Naive thymus-derived CD4-positive, alpha-beta T cell (primary cell): ENCODE measurements at regions not wholly inside any gene's neighbourhood (a gene's known extent, or its start where the extent isn't known, plus 50 kb on each side); places are given as distances from the start of the nearest gene placed in this dataset.

ENCODE experiments used
- ATAC-seq: fragments of 150-1000 bp; cut with Tn5 transposase; 2 replicates; pipeline ENCODE4 v1.10.0; 2021; ENCODE audit warnings: mild to moderate bottlenecking, moderate library complexity
- CTCF ChIA-PET: fragments of 350-600 bp; sonication (Branson Sonifier 250); formaldehyde crosslinking; loops from one replicate; lab custom pipeline; 2021; ENCODE audit warnings: antibody characterized with exemption; lab: Charles Lee
- POLR2A ChIA-PET: fragments of 350-600 bp; sonication (Branson Sonifier 250); formaldehyde crosslinking; loops from one replicate; lab custom pipeline; 2021; ENCODE audit warnings: antibody characterized with exemption, inconsistent platforms; lab: Charles Lee
- DNase-seq, 9 donors: peaks; one replicate each; pipeline versions ENCODE4 v3.0.0 to v3.0.0-alpha.2; 2020 to 2022; ENCODE audit warnings: mixed read lengths in 1 of 9
- H3K27ac ChIP-seq: one replicate; pipeline ENCODE4 v1.7.0; 2013; ENCODE audit warnings: mild to moderate bottlenecking, low read depth, low read length, moderate library complexity
- H3K27me3 ChIP-seq, 2 donors: one replicate each; pipeline ENCODE4 v1.7.0; 2013; ENCODE audit warnings: low read length in 2 of 2, mild to moderate bottlenecking in 2 of 2, moderate library complexity in 2 of 2; ENCODE audit not compliant: control insufficient read depth in 2 of 2, insufficient read depth in 2 of 2
- H3K36me3 ChIP-seq, 3 experiments: 1 replicate in 2 of 3; 2 replicates in 1 of 3; pipeline ENCODE4 v1.7.0; 2013; ENCODE audit warnings: low read length in 3 of 3, mild to moderate bottlenecking in 3 of 3, moderate library complexity in 1 of 3; ENCODE audit not compliant: insufficient read depth in 3 of 3, control insufficient read depth in 2 of 3
- H3K4me1 ChIP-seq, 2 donors: one replicate each; pipeline ENCODE4 v1.7.0; 2013; ENCODE audit warnings: low read length in 2 of 2, mild to moderate bottlenecking in 2 of 2, moderate library complexity in 1 of 2; ENCODE audit not compliant: control insufficient read depth in 2 of 2, insufficient read depth in 2 of 2
- H3K4me3 ChIP-seq: 2 replicates; pipeline ENCODE4 v1.7.0; 2013; ENCODE audit warnings: mild to moderate bottlenecking, low read length
- H3K9me3 ChIP-seq, 3 experiments: 1 replicate in 2 of 3; 2 replicates in 1 of 3; pipeline ENCODE4 v1.7.0; 2013; ENCODE audit warnings: low read length in 3 of 3; ENCODE audit not compliant: control insufficient read depth in 2 of 3
- H3K27ac Mint-ChIP-seq, 9 donors: one replicate each; pipeline ENCODE4 v1.8.0; 2020 to 2022; ENCODE audit warnings: mixed read lengths in 9 of 9, mild to moderate bottlenecking in 8 of 9, moderate library complexity in 5 of 9, inconsistent platforms in 2 of 9
- H3K27me3 Mint-ChIP-seq, 5 donors: one replicate each; pipeline ENCODE4 v1.8.0; 2021 to 2022; ENCODE audit warnings: mixed read lengths in 5 of 5, mild to moderate bottlenecking in 1 of 5
- H3K36me3 Mint-ChIP-seq, 5 donors: one replicate each; pipeline ENCODE4 v1.8.0; 2020 to 2022; ENCODE audit warnings: mixed read lengths in 5 of 5, mild to moderate bottlenecking in 3 of 5, inconsistent platforms in 1 of 5
- H3K4me1 Mint-ChIP-seq, 7 donors: one replicate each; pipeline ENCODE4 v1.8.0; 2020 to 2022; ENCODE audit warnings: mixed read lengths in 7 of 7, mild to moderate bottlenecking in 3 of 7, inconsistent platforms in 1 of 7
- H3K4me3 Mint-ChIP-seq, 10 donors: one replicate each; pipeline ENCODE4 v1.8.0; 2020 to 2022; ENCODE audit warnings: mild to moderate bottlenecking in 10 of 10, mixed read lengths in 10 of 10, moderate library complexity in 6 of 10, inconsistent platforms in 2 of 10
- H3K9me3 Mint-ChIP-seq, 11 donors: one replicate each; pipeline ENCODE4 v1.8.0; 2020 to 2022; ENCODE audit warnings: mixed read lengths in 11 of 11, mild to moderate bottlenecking in 4 of 11, inconsistent platforms in 1 of 11, moderate library complexity in 1 of 11
- intact Hi-C, 2 donors: fragments of 100-400 bp; cut with micrococcal nuclease; formaldehyde crosslinking; loops; one replicate each; pipeline ENCODE4 v1.15.1; 2023

DNA sequence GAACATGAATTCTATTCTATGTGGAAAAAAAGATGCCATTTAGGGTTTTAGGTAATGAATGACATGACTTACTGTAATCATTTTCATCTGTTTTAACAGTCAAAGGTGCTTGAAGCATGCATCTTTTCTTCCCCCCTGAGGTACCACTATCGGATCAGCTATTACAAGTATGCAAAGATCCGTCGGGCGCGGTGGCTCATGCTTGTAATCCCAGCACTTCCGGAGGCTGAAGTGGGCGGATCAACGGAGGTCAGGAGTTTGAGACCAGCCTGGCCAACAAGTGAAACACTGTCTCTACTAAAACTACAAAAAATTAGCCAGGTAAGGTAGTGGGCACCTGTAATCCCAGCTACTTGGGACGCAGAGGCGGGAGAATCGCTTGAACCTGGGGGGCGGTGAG is 241.3 kb downstream of the ARAP2 start:
- no peak overlapping the region for H3K27ac ChIP-seq
- no peak overlapping the region for H3K4me3 Mint-ChIP-seq
- no peak overlapping the region for H3K27ac Mint-ChIP-seq
- intact Hi-C loops: no loop called here
- no peaks in the 10 kb centered on the region for H3K4me1 Mint-ChIP-seq
- no peaks in the 10 kb centered on the region for H3K36me3 ChIP-seq
- peaks cover 0 to 7% (median 1%) of the 10 kb centered on the region in 11 donors for H3K9me3 Mint-ChIP-seq
- H3K36me3 Mint-ChIP-seq: peaks cover 0 to 17% (median 12%) of the 10 kb centered on the region in 5 donors
- H3K27me3 Mint-ChIP-seq: peaks cover 0 to 3% (median 0%) of the 10 kb centered on the region in 5 donors
- DNase-seq (no peak), ATAC-seq (no peak)
- no peaks in the 10 kb centered on the region for H3K9me3 ChIP-seq
- ChIA-PET POLR2A (no interaction called here), CTCF (no interaction called here)
- no peak overlapping the region for H3K4me3 ChIP-seq
- no peaks in the 10 kb centered on the region for H3K4me1 ChIP-seq
- H3K27me3 ChIP-seq: no peaks in the 10 kb centered on the region

DNA sequence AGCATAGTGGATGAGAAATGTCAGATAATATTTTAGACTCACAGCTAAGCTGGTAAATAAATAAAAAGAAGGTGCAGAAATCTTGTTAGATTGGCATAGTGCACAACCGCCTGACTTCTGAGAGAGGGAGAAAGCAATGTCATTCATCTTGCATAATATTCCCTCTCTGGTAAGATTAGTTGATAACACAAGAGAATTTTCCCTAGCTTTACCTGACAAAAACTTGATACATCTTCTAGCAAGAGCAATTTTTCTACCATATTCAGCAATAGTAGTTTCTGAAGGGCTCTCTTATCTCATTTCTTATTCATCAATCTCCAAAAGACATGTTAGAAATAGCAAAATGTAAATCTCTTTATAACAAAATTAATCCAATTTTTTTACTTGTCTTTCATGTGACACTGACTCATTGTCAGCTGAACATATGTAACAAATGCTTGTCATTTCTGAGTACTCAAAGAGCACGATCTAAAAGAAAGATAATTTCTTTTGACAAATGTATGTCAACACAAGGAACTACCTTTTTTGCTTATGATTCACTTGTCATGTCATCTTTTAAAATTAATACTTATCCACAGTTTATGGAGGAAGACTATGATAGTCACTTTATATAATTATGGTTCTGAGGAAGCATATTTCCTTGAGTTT is 240.0 kb downstream of the ARAP2 start:
- H3K27ac ChIP-seq: no peak overlapping the region
- ATAC-seq (no peak), DNase-seq (no peak)
- no peaks in the 10 kb centered on the region for H3K36me3 ChIP-seq
- H3K4me1 Mint-ChIP-seq: no peaks in the 10 kb centered on the region
- H3K9me3 ChIP-seq: no peaks in the 10 kb centered on the region
- H3K27me3 ChIP-seq: no peaks in the 10 kb centered on the region
- ChIA-PET CTCF (no interaction called here), POLR2A (no interaction called here)
- H3K36me3 Mint-ChIP-seq: peaks cover 0 to 17% (median 12%) of the 10 kb centered on the region in 5 donors
- peaks cover 0 to 10% (median 2%) of the 10 kb centered on the region in 11 donors for H3K9me3 Mint-ChIP-seq
- H3K4me1 ChIP-seq: no peaks in the 10 kb centered on the region
- intact Hi-C loops: no loop called here
- H3K27ac Mint-ChIP-seq: no peak overlapping the region
- H3K27me3 Mint-ChIP-seq: peaks cover 0 to 3% (median 0%) of the 10 kb centered on the region in 5 donors
- no peak overlapping the region for H3K4me3 ChIP-seq
- no peak overlapping the region for H3K4me3 Mint-ChIP-seq

DNA sequence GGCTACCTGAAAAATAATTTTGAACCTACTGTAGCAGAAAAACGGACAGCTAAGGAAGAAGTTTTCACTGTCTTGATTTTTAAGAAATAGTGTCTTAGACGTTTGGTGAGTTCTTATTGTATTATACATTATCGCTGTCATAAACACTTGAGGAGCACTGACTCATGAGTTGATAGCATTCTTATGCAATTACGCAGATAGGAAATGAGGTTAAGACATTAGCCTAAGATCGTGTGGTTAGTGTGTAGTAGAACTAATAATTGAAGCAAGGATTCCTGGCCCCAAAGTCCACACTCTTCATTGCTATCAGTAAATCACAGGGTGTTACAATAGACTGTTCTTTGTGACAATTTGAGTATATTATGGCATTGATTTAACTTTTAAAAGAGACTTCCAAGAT is 238.1 kb downstream of the ARAP2 start:
- no peak overlapping the region for H3K4me3 ChIP-seq
- no peaks in the 10 kb centered on the region for H3K4me1 Mint-ChIP-seq
- no peak overlapping the region for H3K4me3 Mint-ChIP-seq
- ATAC-seq (no peak), DNase-seq (no peak)
- H3K27me3 Mint-ChIP-seq: peaks cover 0 to 3% (median 0%) of the 10 kb centered on the region in 5 donors
- peaks cover 0 to 13% (median 8%) of the 10 kb centered on the region in 5 donors for H3K36me3 Mint-ChIP-seq
- H3K9me3 ChIP-seq: no peaks in the 10 kb centered on the region
- ChIA-PET POLR2A (no interaction called here), CTCF (no interaction called here)
- H3K4me1 ChIP-seq: no peaks in the 10 kb centered on the region
- no peak overlapping the region for H3K27ac ChIP-seq
- no peaks in the 10 kb centered on the region for H3K27me3 ChIP-seq
- no peak overlapping the region for H3K27ac Mint-ChIP-seq
- peaks cover 0 to 7% (median 1%) of the 10 kb centered on the region in 11 donors for H3K9me3 Mint-ChIP-seq
- intact Hi-C loops: no loop called here
- no peaks in the 10 kb centered on the region for H3K36me3 ChIP-seq

DNA sequence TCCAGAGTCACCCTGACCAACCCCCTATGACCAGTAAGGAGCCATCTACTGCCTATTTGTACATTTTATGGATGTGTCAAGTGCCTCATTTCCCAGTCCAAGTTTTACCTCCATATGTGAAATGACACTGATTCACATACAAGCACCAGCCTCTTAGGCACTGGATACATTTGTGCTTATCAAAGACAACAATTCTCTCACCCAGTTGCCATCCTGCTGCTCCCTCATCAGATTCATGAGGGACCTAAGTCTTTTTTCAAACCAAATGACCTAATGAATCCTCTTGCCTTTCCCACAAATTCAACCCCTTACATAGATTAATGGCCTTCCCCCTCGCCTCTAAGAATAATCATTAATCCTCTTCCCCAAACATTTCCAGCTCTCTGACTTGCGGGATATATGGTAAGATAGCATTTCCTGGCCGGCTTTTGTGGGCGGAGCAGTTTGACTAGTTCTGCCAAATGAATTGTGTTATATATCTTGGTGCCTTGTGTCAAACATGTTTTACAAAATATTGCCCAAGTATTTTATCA is 233.9 kb downstream of the ARAP2 start:
- Histone ChIP-seq H3K27ac (no peak overlapping the region), H3K27me3 (no peaks in the 10 kb centered on the region), H3K36me3 (no peaks in the 10 kb centered on the region), H3K9me3 (no peaks in the 10 kb centered on the region), H3K4me3 (no peak overlapping the region), H3K4me1 (no peaks in the 10 kb centered on the region)
- DNase-seq (no peak), ATAC-seq (no peak)
- Mint-ChIP-seq H3K36me3 (peaks cover 0 to 7% (median 4%) of the 10 kb centered on the region in 5 donors), H3K27me3 (peaks cover 0 to 3% (median 0%) of the 10 kb centered on the region in 5 donors), H3K27ac (no peak overlapping the region), H3K4me3 (no peak overlapping the region), H3K4me1 (no peaks in the 10 kb centered on the region), H3K9me3 (peaks cover 0 to 5% (median 0%) of the 10 kb centered on the region in 11 donors)
- ChIA-PET CTCF (no interaction called here), POLR2A (no interaction called here)
- intact Hi-C loops: no loop called here

- POLR2A ChIA-PET: no interaction called here
- no peaks in the 10 kb centered on the region for H3K4me1 Mint-ChIP-seq
- no peak for ATAC-seq
Observed at GRCh38 chr4:36011381-36011780, 232.9 kb downstream of the ARAP2 start.

DNA sequence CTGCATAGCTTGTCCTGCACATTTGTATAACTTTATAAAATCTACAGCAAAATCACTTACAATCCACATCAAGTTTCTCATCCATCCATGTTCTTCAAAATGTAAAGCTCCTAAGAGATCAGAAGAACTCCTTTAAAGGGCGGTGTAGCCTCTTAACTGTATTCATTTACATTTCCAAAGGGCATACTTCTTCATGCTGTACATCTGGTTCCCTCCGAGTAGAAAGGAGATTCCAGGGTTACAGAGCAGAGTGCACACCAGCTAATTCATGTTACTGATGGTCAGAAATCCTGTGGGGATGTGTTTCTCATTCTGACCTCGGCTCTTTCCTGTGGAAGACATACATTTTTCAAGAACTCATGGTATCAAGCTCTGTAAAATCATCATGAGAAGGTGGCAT is 231.8 kb downstream of the ARAP2 start:
- CTCF ChIA-PET: no interaction called here
- no peaks in the 10 kb centered on the region for H3K36me3 ChIP-seq
- no peaks in the 10 kb centered on the region for H3K4me1 ChIP-seq
- Mint-ChIP-seq H3K4me3 (no peak overlapping the region), H3K9me3 (peaks cover 0 to 5% (median 0%) of the 10 kb centered on the region in 11 donors), H3K36me3 (no peaks in the 10 kb centered on the region), H3K27me3 (no peaks in the 10 kb centered on the region), H3K4me1 (no peaks in the 10 kb centered on the region), H3K27ac (no peak overlapping the region)
- ATAC-seq: no peak
- H3K4me3 ChIP-seq: no peak overlapping the region
- intact Hi-C loops: no loop called here
- no peaks in the 10 kb centered on the region for H3K9me3 ChIP-seq
- H3K27ac ChIP-seq: no peak overlapping the region
- no peak for DNase-seq
- POLR2A ChIA-PET: no interaction called here
- no peaks in the 10 kb centered on the region for H3K27me3 ChIP-seq

More at GRCh38 chr4:36011381-36011780, 232.9 kb downstream of the ARAP2 start:
- H3K27ac ChIP-seq: no peak overlapping the region
- H3K27ac Mint-ChIP-seq: no peak overlapping the region
- no peaks in the 10 kb centered on the region for H3K9me3 ChIP-seq
- H3K27me3 Mint-ChIP-seq: no peaks in the 10 kb centered on the region
- H3K4me1 ChIP-seq: no peaks in the 10 kb centered on the region
- CTCF ChIA-PET: no interaction called here
- no peaks in the 10 kb centered on the region for H3K36me3 ChIP-seq
- peaks cover 0 to 5% (median 0%) of the 10 kb centered on the region in 11 donors for H3K9me3 Mint-ChIP-seq
- no peak for DNase-seq
- no peaks in the 10 kb centered on the region for H3K27me3 ChIP-seq
- no peak overlapping the region for H3K4me3 Mint-ChIP-seq
- no peak overlapping the region for H3K4me3 ChIP-seq
- no peaks in the 10 kb centered on the region for H3K36me3 Mint-ChIP-seq
- intact Hi-C loops: no loop called here

DNA sequence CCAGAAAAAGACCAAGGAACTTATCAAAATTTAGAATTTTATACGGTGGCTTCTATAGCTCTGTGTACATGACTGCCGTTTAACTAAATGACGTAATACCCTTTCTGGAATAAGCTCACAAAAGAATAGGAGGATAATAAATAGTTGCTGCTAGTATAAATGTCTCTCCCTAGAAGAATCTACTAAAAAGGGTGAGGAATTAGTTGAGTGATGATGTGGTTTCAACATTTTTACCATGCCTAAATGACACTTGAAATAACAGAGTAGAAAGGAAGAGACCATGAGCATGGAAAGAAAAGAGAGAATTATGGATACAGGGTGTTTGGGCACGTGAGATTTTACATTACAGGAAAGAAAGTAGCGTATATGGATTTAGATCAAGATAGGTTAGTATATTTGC is 231.1 kb downstream of the ARAP2 start:
- Mint-ChIP-seq H3K4me3 (no peak overlapping the region), H3K9me3 (peaks cover 0 to 5% (median 0%) of the 10 kb centered on the region in 11 donors), H3K4me1 (no peaks in the 10 kb centered on the region), H3K27me3 (no peaks in the 10 kb centered on the region), H3K36me3 (no peaks in the 10 kb centered on the region), H3K27ac (no peak overlapping the region)
- Histone ChIP-seq H3K27me3 (no peaks in the 10 kb centered on the region), H3K4me3 (no peak overlapping the region), H3K27ac (no peak overlapping the region), H3K4me1 (no peaks in the 10 kb centered on the region), H3K36me3 (no peaks in the 10 kb centered on the region), H3K9me3 (no peaks in the 10 kb centered on the region)
- ATAC-seq: no peak
- ChIA-PET CTCF (no interaction called here), POLR2A (no interaction called here)
- DNase-seq: no peak
- intact Hi-C loops: no loop called here
